GM23338 (cell line): ENCODE measurements at regions not wholly inside any gene's neighbourhood (a gene's known extent, or its start where the extent isn't known, plus 50 kb on each side); places are given as distances from the start of the nearest gene placed in this dataset.
"Not testable (repeated sequence)": the region's sequence is repeated elsewhere in the genome, so short reads cannot be mapped to it uniquely, and the experiment has no call there.

ENCODE experiments used
- CREB1 ChIP-seq: fragments of 250-450 bp; sonication (Bioruptor Pico); IDR thresholded peaks from 2 replicates; pipeline ENCODE4 v1.5.0; 2020; ENCODE audit warnings: low read depth, mild to moderate bottlenecking, moderate library complexity
- CTCF ChIP-seq, 2 experiments: fragments of 200-600 bp in 1 of 2; sonication (generic) in 1 of 2; conservative IDR thresholded peaks; 2 replicates each; pipeline versions ENCODE4 v1.5.1 to v1.6.1; 2016 to 2017; ENCODE audit warnings: antibody characterized with exemption in 2 of 2, low read depth in 2 of 2, mild to moderate bottlenecking in 2 of 2, moderate library complexity in 1 of 2
- EZH2 ChIP-seq: fragments of 200-600 bp; sonication (generic); IDR thresholded peaks from one replicate; pipeline ENCODE4 v1.8.0; 2017; ENCODE audit warnings: antibody characterized with exemption, mild to moderate bottlenecking, low read depth; ENCODE audit not compliant: unreplicated experiment
- EZH2phosphoT487 ChIP-seq: fragments of 200-600 bp; sonication (generic); IDR thresholded peaks from one replicate; pipeline ENCODE4 v1.8.1; 2018; ENCODE audit warnings: antibody characterized with exemption; ENCODE audit not compliant: unreplicated experiment
- JUNB ChIP-seq: IDR thresholded peaks from one replicate; pipeline ENCODE4 v1.6.1; 2016; ENCODE audit warnings: antibody characterized with exemption; ENCODE audit not compliant: unreplicated experiment
- POLR2AphosphoS5 ChIP-seq: IDR thresholded peaks from 2 replicates; pipeline ENCODE4 v1.6.1; 2016; ENCODE audit warnings: antibody characterized with exemption, low read depth
- REST ChIP-seq: IDR thresholded peaks from one replicate; pipeline ENCODE4 v1.6.1; 2018; ENCODE audit warnings: antibody characterized with exemption; ENCODE audit not compliant: unreplicated experiment
- STAT1 ChIP-seq: IDR thresholded peaks from one replicate; pipeline ENCODE4 v1.6.1; 2016; ENCODE audit warnings: antibody characterized with exemption; ENCODE audit not compliant: unreplicated experiment

GRCh38 chr14:19300243-19300642 lies 133.9 kb downstream of the POTEG start:
- not testable (repeated sequence) for TF ChIP-seq EZH2; CTCF (conservative IDR thresholded peaks at IDR 0.05; ENCODE audit: low read depth in 2 of 2); REST; JUNB; POLR2AphosphoS5; CREB1 (CRISPR knock-in tag); EZH2phosphoT487; STAT1
